Ovary (tissue), 7 donors: ENCODE measurements at regions not wholly inside any gene's neighbourhood (a gene's known extent, or its start where the extent isn't known, plus 50 kb on each side); places are given as distances from the start of the nearest gene placed in this dataset.

Experiments
- DNase-seq, 5 donors: peaks; one replicate each; pipeline ENCODE4 v3.0.0-alpha.2; 2019 to 2020
- H3K27ac ChIP-seq, 2 donors: fragments of 200-600 bp; one replicate each; pipeline versions ENCODE4 v1.5.1 to v1.8.0; 2019 to 2022
- H3K27me3 ChIP-seq: fragments of 200-600 bp; one replicate; pipeline ENCODE4 v1.8.0; 2022
- H3K36me3 ChIP-seq: fragments of 200-600 bp; sonication (generic); one replicate; pipeline ENCODE4 v1.5.1; 2019
- H3K4me1 ChIP-seq: one replicate; pipeline ENCODE4 v1.8.1; 2013; ENCODE audit warnings: mild to moderate bottlenecking, moderate library complexity; ENCODE audit not compliant: insufficient read depth
- H3K4me3 ChIP-seq: fragments of 200-600 bp; sonication (generic); one replicate; pipeline ENCODE4 v1.5.1; 2017
- H3K9me3 ChIP-seq, 2 donors: fragments of 200-600 bp in 1 of 2; sonication (generic) in 1 of 2; one replicate each; pipeline versions ENCODE4 v1.5.1 to v1.8.1; 2013 to 2019; ENCODE audit warnings: mild to moderate bottlenecking in 1 of 2, moderate library complexity in 1 of 2
- EP300 ChIP-seq: sonication (generic); formaldehyde crosslinking; IDR thresholded peaks from one replicate; pipeline ENCODE4 v1.6.1; 2017; ENCODE audit warnings: antibody characterized with exemption
- POLR2A ChIP-seq: fragments of 450-650 bp; IDR thresholded peaks from one replicate; pipeline ENCODE4 v1.6.1; 2017; ENCODE audit warnings: antibody characterized with exemption, mild to moderate bottlenecking, moderate library complexity
- WGBS, 3 donors: extraction: QIAGEN DNeasy Blood & Tissue Kit in 1 of 3; methylation state at CpG; one replicate each; pipeline versions ENCODE4 v1.1.5 to v1.1.7; 2013 to 2017; 5-methylcytosine and 5-hydroxymethylcytosine counted together
- intact Hi-C, 4 donors: fragments of 100-400 bp; cut with DNase I; formaldehyde crosslinking; loops; one replicate each; pipeline versions ENCODE4 v1.11.0 to v1.15.1; 2022 to 2023
- TF ChIP-seq, protein P1 (sequence below), 3 donors: fragments of 450-650 bp in 2 of 3; fragments of 200-600 bp in 1 of 3; IDR thresholded peaks; one replicate each; pipeline versions ENCODE4 v1.5.1 to v1.8.0; 2016 to 2022; ENCODE audit warnings: antibody characterized with exemption in 3 of 3, mild to moderate bottlenecking in 1 of 3
- donor health status: DM: no; HTN: no; CAD: no; lungs with moderate emphysema.
- donor health status: DM: no; HTN: no; CAD: no.
- donor health status: Bipolar disorder and iron deficiency.
- donor health status: DM: no; HTN: no; CAD: no.
- donor health status: DM: yes; HTN: yes; CAD: no.

DNA sequence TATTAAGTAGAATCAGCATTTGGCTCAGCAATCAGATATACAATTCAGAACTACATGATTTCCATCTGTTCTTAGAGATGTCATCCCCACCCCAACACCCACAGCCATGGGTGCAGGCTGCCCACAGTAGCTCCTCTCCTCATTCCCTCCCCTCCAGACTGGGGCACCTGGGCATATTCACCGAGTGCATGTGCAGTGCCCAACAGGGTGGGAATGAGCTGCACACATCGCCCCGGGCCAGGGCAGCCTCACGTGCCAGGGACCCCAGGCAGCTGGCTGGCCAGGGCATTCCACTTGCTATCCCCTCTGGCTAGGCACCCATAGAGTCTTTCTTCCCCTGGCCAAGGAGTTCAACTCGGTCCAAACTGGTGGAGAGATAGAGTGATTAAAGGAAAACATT, 461.9 kb upstream of the NUDT12 start:
- WGBS, 3 donors: 87 to 91% (median 89%) methylated on average over 5 of the region's 5 CpGs
- no peak for DNase-seq

DNA sequence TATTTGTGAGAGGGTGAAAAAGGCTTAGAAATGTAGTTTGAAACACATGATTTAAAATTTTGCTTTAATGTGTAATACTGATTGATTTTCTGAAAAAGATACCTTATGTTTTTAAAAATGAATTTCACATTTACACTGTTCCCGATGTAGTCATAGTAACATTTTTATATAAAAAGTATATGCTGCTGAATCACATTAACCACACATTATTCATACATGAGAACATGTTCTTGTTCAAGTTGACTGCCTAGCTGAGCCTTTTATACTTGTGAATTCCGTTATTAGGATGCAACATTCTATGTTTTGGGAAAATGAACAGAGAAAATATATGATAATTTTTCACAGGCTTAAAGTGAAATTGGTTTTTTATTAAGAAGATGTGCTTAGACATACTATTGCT, 461.1 kb upstream of the NUDT12 start:
- Histone ChIP-seq H3K9me3 (no peaks in the 10 kb centered on the region), H3K27ac (no peak overlapping the region), H3K27me3 (no peaks in the 10 kb centered on the region), H3K4me1 (no peaks in the 10 kb centered on the region), H3K4me3 (no peak overlapping the region), H3K36me3 (no peaks in the 10 kb centered on the region)
- intact Hi-C loops: no loop called here
- 77 to 82% (median 78%) methylated on average over 2 of the region's 2 CpGs for WGBS, 3 donors
- TF ChIP-seq POLR2A (no peak), EP300 (no peak)
- TF ChIP-seq, protein P1, sequence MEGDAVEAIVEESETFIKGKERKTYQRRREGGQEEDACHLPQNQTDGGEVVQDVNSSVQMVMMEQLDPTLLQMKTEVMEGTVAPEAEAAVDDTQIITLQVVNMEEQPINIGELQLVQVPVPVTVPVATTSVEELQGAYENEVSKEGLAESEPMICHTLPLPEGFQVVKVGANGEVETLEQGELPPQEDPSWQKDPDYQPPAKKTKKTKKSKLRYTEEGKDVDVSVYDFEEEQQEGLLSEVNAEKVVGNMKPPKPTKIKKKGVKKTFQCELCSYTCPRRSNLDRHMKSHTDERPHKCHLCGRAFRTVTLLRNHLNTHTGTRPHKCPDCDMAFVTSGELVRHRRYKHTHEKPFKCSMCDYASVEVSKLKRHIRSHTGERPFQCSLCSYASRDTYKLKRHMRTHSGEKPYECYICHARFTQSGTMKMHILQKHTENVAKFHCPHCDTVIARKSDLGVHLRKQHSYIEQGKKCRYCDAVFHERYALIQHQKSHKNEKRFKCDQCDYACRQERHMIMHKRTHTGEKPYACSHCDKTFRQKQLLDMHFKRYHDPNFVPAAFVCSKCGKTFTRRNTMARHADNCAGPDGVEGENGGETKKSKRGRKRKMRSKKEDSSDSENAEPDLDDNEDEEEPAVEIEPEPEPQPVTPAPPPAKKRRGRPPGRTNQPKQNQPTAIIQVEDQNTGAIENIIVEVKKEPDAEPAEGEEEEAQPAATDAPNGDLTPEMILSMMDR (IDR thresholded peaks at IDR 0.05): no peak
- no peak for DNase-seq

More for the DNA sequence above, 461.9 kb upstream of the NUDT12 start:
- TF ChIP-seq EP300: no peak
- TF ChIP-seq, protein P1 (IDR thresholded peaks at IDR 0.05): no peak
- TF ChIP-seq POLR2A: no peak
- H3K27me3 ChIP-seq: no peaks in the 10 kb centered on the region
- H3K27ac ChIP-seq: no peak overlapping the region
- no peaks in the 10 kb centered on the region for H3K36me3 ChIP-seq
- H3K4me3 ChIP-seq: no peak overlapping the region
- intact Hi-C loops: no loop called here
- no peaks in the 10 kb centered on the region for H3K9me3 ChIP-seq
- no peaks in the 10 kb centered on the region for H3K4me1 ChIP-seq

DNA sequence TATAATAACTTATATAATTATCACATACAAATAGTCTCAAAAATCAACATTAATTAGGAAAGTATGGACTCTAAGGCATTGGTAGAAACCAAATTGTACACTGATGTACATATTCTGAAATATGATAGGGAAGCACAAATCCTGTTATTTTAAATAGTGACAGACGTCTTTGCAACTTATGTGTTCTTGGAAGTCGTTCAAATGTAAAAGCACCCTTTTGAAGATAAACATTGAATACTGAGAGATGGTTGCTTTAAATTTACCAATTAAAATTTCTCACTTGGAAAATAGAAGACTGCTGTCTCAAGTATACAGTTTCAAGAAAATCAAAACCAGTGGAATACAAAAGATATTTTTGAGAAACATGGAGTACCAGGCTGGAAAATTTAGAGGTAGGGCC, 457.4 kb upstream of the NUDT12 start:
- 61 to 68% (median 64%) methylated on average over 2 of the region's 2 CpGs for WGBS, 3 donors
- intact Hi-C loops: no loop called here
- TF ChIP-seq, protein P1 (IDR thresholded peaks at IDR 0.05): no peak
- TF ChIP-seq EP300: no peak
- no peak for TF ChIP-seq POLR2A

DNA sequence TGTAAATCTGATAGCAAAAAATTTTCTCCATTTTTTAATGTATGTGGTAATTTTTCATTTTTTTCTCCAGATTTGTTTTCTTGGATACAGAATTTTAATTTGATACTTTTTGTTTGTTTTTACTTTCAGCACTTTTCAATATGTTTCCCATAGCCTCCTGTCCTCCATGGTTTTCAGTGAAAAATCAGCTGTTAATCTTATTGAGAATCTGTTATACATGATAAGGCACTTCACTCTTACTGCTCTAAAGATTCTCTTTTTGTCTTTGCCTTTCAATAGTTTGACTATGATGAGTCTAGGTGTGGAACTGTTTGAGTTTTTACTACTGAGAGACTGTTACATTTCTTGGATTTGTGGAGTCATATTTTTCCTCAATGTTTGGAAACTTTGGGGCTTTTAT, 455.7 kb upstream of the NUDT12 start:
- Histone ChIP-seq H3K9me3 (no peaks in the 10 kb centered on the region), H3K4me3 (no peak overlapping the region), H3K4me1 (no peaks in the 10 kb centered on the region), H3K36me3 (no peaks in the 10 kb centered on the region), H3K27ac (no peak overlapping the region), H3K27me3 (no peaks in the 10 kb centered on the region)
- DNase-seq: no peak
- intact Hi-C loops: no loop called here
- TF ChIP-seq POLR2A (no peak), EP300 (no peak)
- TF ChIP-seq, protein P1 (IDR thresholded peaks at IDR 0.05): no peak

More for the DNA sequence above, 457.4 kb upstream of the NUDT12 start:
- Histone ChIP-seq H3K36me3 (no peaks in the 10 kb centered on the region), H3K4me1 (no peaks in the 10 kb centered on the region), H3K27ac (no peak overlapping the region), H3K4me3 (no peak overlapping the region), H3K9me3 (no peaks in the 10 kb centered on the region), H3K27me3 (no peaks in the 10 kb centered on the region)
- no peak for DNase-seq

DNA sequence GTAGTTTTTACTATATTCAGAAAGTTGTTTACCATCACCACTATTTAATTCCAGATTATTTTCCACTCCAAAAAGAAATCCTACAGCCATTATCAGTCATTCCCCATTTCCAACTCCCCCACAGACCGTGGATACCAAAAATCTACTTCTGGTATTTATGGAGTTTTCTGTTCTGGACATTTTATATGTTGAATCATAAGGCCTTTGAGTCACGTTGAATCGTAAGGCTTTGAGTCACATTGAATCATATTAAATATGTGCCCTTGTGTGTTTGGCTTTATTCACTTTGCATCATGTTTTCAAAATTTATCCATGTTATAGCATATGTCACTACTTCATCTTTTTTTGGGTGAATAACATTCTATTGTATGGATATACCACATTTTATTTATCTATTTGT, 454.1 kb upstream of the NUDT12 start:
- Histone ChIP-seq H3K4me3 (no peak overlapping the region), H3K36me3 (no peaks in the 10 kb centered on the region), H3K27me3 (no peaks in the 10 kb centered on the region), H3K9me3 (no peaks in the 10 kb centered on the region), H3K4me1 (no peaks in the 10 kb centered on the region), H3K27ac (no peak overlapping the region)
- TF ChIP-seq, protein P1 (IDR thresholded peaks at IDR 0.05): no peak
- TF ChIP-seq EP300: no peak
- TF ChIP-seq POLR2A: no peak
- intact Hi-C loops: no loop called here
- no peak for DNase-seq
- WGBS, 3 donors: 82 to 87% (median 86%) methylated on average over 3 of the region's 3 CpGs
